OCI-LY1 (cell line): ENCODE measurements at regions not wholly inside any gene's neighbourhood (a gene's known extent, or its start where the extent isn't known, plus 50 kb on each side); places are given as distances from the start of the nearest gene placed in this dataset.

Experiments used
- H2AFZ ChIP-seq: fragments of 200-600 bp; sonication (generic), shearing (Covaris generic); 2 replicates; pipeline ENCODE4 v1.6.0; 2014; ENCODE audit warnings: antibody characterized with exemption, mild to moderate bottlenecking, low read length
- H3F3A ChIP-seq: fragments of 200-600 bp; sonication (generic), shearing (Covaris generic); 2 replicates; pipeline ENCODE4 v1.6.0; 2014; ENCODE audit warnings: mild to moderate bottlenecking, antibody characterized with exemption, low read length, moderate library complexity; ENCODE audit not compliant: insufficient read depth
- H3K27ac ChIP-seq: fragments of 200-600 bp; sonication (generic); 2 replicates; pipeline ENCODE4 v1.5.1; 2014; ENCODE audit warnings: low read length, mixed run types, mild to moderate bottlenecking, low read depth; ENCODE audit not compliant: poor library complexity, severe bottlenecking
- H3K27me3 ChIP-seq: fragments of 200-600 bp; sonication (generic); 2 replicates; pipeline ENCODE4 v1.6.0; 2014; ENCODE audit warnings: antibody characterized with exemption, mild to moderate bottlenecking, low read length, moderate library complexity; ENCODE audit not compliant: insufficient read depth
- H3K36me3 ChIP-seq: fragments of 200-600 bp; sonication (generic); 2 replicates; pipeline ENCODE4 v1.6.1; 2014; ENCODE audit warnings: mild to moderate bottlenecking, antibody characterized with exemption, low read length, moderate library complexity, mixed read lengths; ENCODE audit not compliant: insufficient read depth
- H3K4me1 ChIP-seq: fragments of 200-600 bp; sonication (generic); 2 replicates; pipeline ENCODE4 v1.5.1; 2014; ENCODE audit warnings: mild to moderate bottlenecking, low read length, moderate library complexity; ENCODE audit not compliant: insufficient read depth, severe bottlenecking
- H3K4me2 ChIP-seq: fragments of 200-600 bp; sonication (generic), shearing (Covaris generic); 2 replicates; pipeline ENCODE4 v1.6.1; 2014; ENCODE audit warnings: low read length
- H3K4me3 ChIP-seq: fragments of 200-600 bp; sonication (generic); 2 replicates; pipeline ENCODE4 v1.5.1; 2014; ENCODE audit warnings: low read length, low read depth, mild to moderate bottlenecking, mixed read lengths; ENCODE audit not compliant: poor library complexity, severe bottlenecking
- H3K79me2 ChIP-seq: fragments of 200-600 bp; shearing (Covaris generic); 2 replicates; pipeline ENCODE4 v1.6.1; 2016; ENCODE audit warnings: mixed run types, low read length, mixed read lengths; ENCODE audit not compliant: insufficient read depth
- H3K9ac ChIP-seq: fragments of 200-600 bp; sonication (generic), shearing (Covaris generic); 2 replicates; pipeline ENCODE4 v1.6.1; 2014; ENCODE audit warnings: mild to moderate bottlenecking, low read length, mixed read lengths
- H3K9me2 ChIP-seq: fragments of 200-600 bp; sonication (generic), shearing (Covaris generic); 2 replicates; pipeline ENCODE4 v1.6.1; 2014; ENCODE audit warnings: low read depth, mild to moderate bottlenecking, low read length, mixed read lengths
- H3K9me3 ChIP-seq: fragments of 200-600 bp; shearing (Covaris generic); 2 replicates; pipeline ENCODE4 v1.6.1; 2014; ENCODE audit warnings: low read length, mixed read lengths
- H4K20me1 ChIP-seq: fragments of 200-600 bp; sonication (generic), shearing (Covaris generic); 2 replicates; pipeline ENCODE4 v1.6.0; 2016; ENCODE audit warnings: mild to moderate bottlenecking, low read length; ENCODE audit not compliant: insufficient read depth
- EZH2 ChIP-seq: fragments of 200-600 bp; sonication (generic), shearing (Covaris generic); IDR thresholded peaks from 2 replicates; pipeline ENCODE4 v1.8.0; 2017; ENCODE audit warnings: borderline replicate concordance, mixed run types, mild to moderate bottlenecking, antibody characterized with exemption, low read length, moderate library complexity, mixed read lengths
- TF ChIP-seq, protein P1 (sequence below): fragments of 200-600 bp; sonication (generic), shearing (Covaris generic); IDR thresholded peaks from 2 replicates; pipeline ENCODE4 v1.5.1; 2017; ENCODE audit warnings: mild to moderate bottlenecking, antibody characterized with exemption, low read length, moderate library complexity, mixed read lengths

DNA sequence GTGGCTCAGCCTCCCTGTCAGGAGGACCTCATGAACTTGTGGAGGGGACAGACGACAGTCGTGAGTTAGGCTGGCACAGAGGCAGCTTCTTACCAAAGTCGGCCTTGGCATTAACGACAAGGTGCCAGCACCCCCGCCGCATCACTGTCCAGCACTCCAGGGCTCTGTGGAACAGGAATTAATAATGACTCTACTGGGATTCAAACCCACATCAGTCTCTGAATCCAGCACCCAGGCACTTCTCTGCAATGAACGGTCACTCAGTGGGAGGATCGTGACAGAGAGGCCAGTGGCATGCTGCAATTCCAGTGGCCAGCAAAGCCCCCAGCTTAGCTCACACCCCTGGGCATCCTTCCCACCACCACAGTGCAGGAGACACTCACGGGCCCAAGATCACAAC, 263.3 kb upstream of the ADAMTS16 start:
- no peaks in the 10 kb centered on the region for H3K9me2 ChIP-seq
- H2AFZ ChIP-seq = no peak overlapping the region
- H4K20me1 ChIP-seq = no peaks in the 10 kb centered on the region
- H3K36me3 ChIP-seq = no peaks in the 10 kb centered on the region
- no peak overlapping the region for H3K4me3 ChIP-seq
- H3K27ac ChIP-seq = no peak overlapping the region
- no peaks in the 10 kb centered on the region for H3K9me3 ChIP-seq
- H3K27me3 ChIP-seq = 0 out of 2 replicates have a peak, but pooled peaks cover 2% of the 10 kb centered on the region
- TF ChIP-seq, protein P1, sequence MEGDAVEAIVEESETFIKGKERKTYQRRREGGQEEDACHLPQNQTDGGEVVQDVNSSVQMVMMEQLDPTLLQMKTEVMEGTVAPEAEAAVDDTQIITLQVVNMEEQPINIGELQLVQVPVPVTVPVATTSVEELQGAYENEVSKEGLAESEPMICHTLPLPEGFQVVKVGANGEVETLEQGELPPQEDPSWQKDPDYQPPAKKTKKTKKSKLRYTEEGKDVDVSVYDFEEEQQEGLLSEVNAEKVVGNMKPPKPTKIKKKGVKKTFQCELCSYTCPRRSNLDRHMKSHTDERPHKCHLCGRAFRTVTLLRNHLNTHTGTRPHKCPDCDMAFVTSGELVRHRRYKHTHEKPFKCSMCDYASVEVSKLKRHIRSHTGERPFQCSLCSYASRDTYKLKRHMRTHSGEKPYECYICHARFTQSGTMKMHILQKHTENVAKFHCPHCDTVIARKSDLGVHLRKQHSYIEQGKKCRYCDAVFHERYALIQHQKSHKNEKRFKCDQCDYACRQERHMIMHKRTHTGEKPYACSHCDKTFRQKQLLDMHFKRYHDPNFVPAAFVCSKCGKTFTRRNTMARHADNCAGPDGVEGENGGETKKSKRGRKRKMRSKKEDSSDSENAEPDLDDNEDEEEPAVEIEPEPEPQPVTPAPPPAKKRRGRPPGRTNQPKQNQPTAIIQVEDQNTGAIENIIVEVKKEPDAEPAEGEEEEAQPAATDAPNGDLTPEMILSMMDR = no peak
- no peak for TF ChIP-seq EZH2
- H3K79me2 ChIP-seq = no peaks in the 10 kb centered on the region
- H3K9ac ChIP-seq = no peak overlapping the region
- H3K4me2 ChIP-seq = no peak overlapping the region
- H3K4me1 ChIP-seq = no peaks in the 10 kb centered on the region
- no peaks in the 10 kb centered on the region for H3F3A ChIP-seq

DNA sequence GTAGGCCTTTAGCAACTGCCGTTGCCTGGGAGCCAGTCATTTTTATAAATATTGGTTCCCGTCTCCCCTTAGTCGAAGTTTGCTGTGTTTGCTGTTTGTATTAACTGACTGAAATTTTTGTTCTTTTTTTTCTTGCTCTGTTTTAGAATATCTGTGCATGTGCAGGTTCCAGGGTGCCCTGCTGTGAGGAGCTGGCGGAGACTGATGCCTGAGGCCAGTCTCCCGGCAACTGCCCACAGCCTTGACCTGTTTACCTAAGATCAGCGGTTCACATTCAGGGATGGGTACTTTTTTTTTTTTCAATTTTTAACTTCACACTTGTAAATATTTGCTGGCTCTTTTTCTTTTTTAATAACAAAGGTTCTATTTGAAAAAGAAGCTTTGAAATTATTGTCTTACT, 262.6 kb upstream of the ADAMTS16 start:
- Histone ChIP-seq H3K9ac (no peak overlapping the region), H2AFZ (no peak overlapping the region), H3F3A (no peaks in the 10 kb centered on the region), H4K20me1 (no peaks in the 10 kb centered on the region), H3K9me2 (no peaks in the 10 kb centered on the region), H3K9me3 (no peaks in the 10 kb centered on the region), H3K79me2 (no peaks in the 10 kb centered on the region), H3K27me3 (0 out of 2 replicates have a peak, but pooled peaks cover 2% of the 10 kb centered on the region), H3K4me1 (no peaks in the 10 kb centered on the region), H3K27ac (no peak overlapping the region), H3K4me2 (no peak overlapping the region), H3K36me3 (no peaks in the 10 kb centered on the region), H3K4me3 (no peak overlapping the region)
- TF ChIP-seq, protein P1 = no peak
- TF ChIP-seq EZH2 = no peak

DNA sequence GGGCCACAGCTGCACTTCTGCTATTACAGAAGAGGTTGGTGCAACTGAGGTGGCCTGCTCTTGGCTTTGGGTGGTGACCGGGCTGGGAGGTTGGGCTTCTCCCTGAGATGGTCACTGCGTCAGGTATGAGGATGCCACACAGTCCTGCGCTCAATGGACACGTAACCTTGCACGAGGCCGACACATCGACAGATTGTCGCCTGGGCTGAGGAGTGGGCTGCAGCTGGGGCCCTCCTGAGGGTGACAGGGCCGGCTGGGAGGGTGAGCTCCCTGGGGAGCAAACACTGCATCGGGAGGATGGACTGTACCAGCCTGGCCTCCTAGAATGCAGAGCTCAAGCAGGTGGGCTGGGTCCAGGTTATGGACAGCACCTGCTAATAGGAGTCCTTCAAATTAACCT, 261.1 kb upstream of the ADAMTS16 start:
- H3K4me3 ChIP-seq = no peak overlapping the region
- H3K79me2 ChIP-seq = no peaks in the 10 kb centered on the region
- H3K27ac ChIP-seq = no peak overlapping the region
- no peaks in the 10 kb centered on the region for H3K36me3 ChIP-seq
- H3K9me3 ChIP-seq = no peaks in the 10 kb centered on the region
- H3K9ac ChIP-seq = no peak overlapping the region
- 0 out of 2 replicates have a peak, but pooled peaks cover 2% of the 10 kb centered on the region for H3K27me3 ChIP-seq
- H3K4me2 ChIP-seq = no peak overlapping the region
- no peaks in the 10 kb centered on the region for H3K4me1 ChIP-seq
- no peaks in the 10 kb centered on the region for H4K20me1 ChIP-seq
- TF ChIP-seq EZH2 = no peak
- TF ChIP-seq, protein P1 = no peak
- no peak overlapping the region for H2AFZ ChIP-seq
- no peaks in the 10 kb centered on the region for H3K9me2 ChIP-seq
- H3F3A ChIP-seq = no peaks in the 10 kb centered on the region
